Endodermal cell (in vitro differentiated cells): ENCODE measurements at regions not wholly inside any gene's neighbourhood (a gene's known extent, or its start where the extent isn't known, plus 50 kb on each side); places are given as distances from the start of the nearest gene placed in this dataset.
"Not testable (repeated sequence)": the region's sequence is repeated elsewhere in the genome, so short reads cannot be mapped to it uniquely, and the experiment has no call there.

Source experiments
- DNase-seq: peaks from one replicate; pipeline ENCODE4 v3.0.0-alpha.2; 2017
- H3K27ac ChIP-seq: 2 replicates; pipeline ENCODE4 v1.5.1; 2013; ENCODE audit warnings: mild to moderate bottlenecking, low read depth, low read length, moderate library complexity
- H3K27me3 ChIP-seq: 2 replicates; pipeline ENCODE4 v1.6.1; 2013; ENCODE audit warnings: mild to moderate bottlenecking, low read length, moderate library complexity; ENCODE audit not compliant: insufficient read depth, control insufficient read depth, poor library complexity, severe bottlenecking
- H3K36me3 ChIP-seq: 2 replicates; pipeline ENCODE4 v1.7.0; 2013; ENCODE audit warnings: mild to moderate bottlenecking, low read length, moderate library complexity; ENCODE audit not compliant: control insufficient read depth, insufficient read depth
- H3K4me1 ChIP-seq: one replicate; pipeline ENCODE4 v1.7.0; 2013; ENCODE audit warnings: low read length; ENCODE audit not compliant: control insufficient read depth, insufficient read depth
- H3K4me3 ChIP-seq: 2 replicates; pipeline ENCODE4 v1.5.1; 2013; ENCODE audit warnings: mild to moderate bottlenecking, low read length, moderate library complexity
- H3K9ac ChIP-seq: 2 replicates; pipeline ENCODE4 v1.6.1; 2013; ENCODE audit warnings: mild to moderate bottlenecking, low read length, moderate library complexity; ENCODE audit not compliant: poor library complexity, severe bottlenecking; ENCODE audit errors: extremely low read depth
- H3K9me3 ChIP-seq: 2 replicates; pipeline ENCODE4 v1.6.1; 2013; ENCODE audit warnings: mild to moderate bottlenecking, low read length, moderate library complexity; ENCODE audit not compliant: control insufficient read depth
- H3K27ac Mint-ChIP-seq: 2 replicates; pipeline ENCODE4 v1.8.0; 2020; ENCODE audit warnings: mixed read lengths
- H3K27me3 Mint-ChIP-seq: 2 replicates; pipeline ENCODE4 v1.8.0; 2021; ENCODE audit warnings: mild to moderate bottlenecking, mixed read lengths; ENCODE audit not compliant: insufficient read depth
- H3K36me3 Mint-ChIP-seq: 2 replicates; pipeline ENCODE4 v1.8.0; 2020; ENCODE audit warnings: low read depth, mixed read lengths
- H3K4me1 Mint-ChIP-seq: 2 replicates; pipeline ENCODE4 v1.8.0; 2020; ENCODE audit warnings: mixed read lengths
- H3K4me3 Mint-ChIP-seq: 2 replicates; pipeline ENCODE4 v1.8.0; 2020; ENCODE audit warnings: mild to moderate bottlenecking, moderate library complexity, mixed read lengths
- H3K9me3 Mint-ChIP-seq: 2 replicates; pipeline ENCODE4 v1.8.0; 2020; ENCODE audit warnings: mild to moderate bottlenecking, mixed read lengths
- CTCF ChIP-seq: fragments of 200-600 bp; sonication (generic); conservative IDR thresholded peaks from 2 replicates; pipeline ENCODE4 v1.5.0; 2021; ENCODE audit warnings: antibody characterized with exemption, mild to moderate bottlenecking
- WGBS, 2 experiments: methylation state at CpG; one replicate each; pipeline versions ENCODE4 v1.1.5 to v1.1.7; 2013; ENCODE audit warnings: missing lambda C conversion rate in 2 of 2, mixed read lengths in 1 of 2; ENCODE audit not compliant: insufficient coverage in 1 of 2, insufficient read length in 1 of 2; 5-methylcytosine and 5-hydroxymethylcytosine counted together

- Histone ChIP-seq H3K9ac (no peak overlapping the region), H3K27me3 (no peaks in the 10 kb centered on the region), H3K9me3 (no peaks in the 10 kb centered on the region), H3K36me3 (no peaks in the 10 kb centered on the region), H3K4me1 (peaks cover 5% of the 10 kb centered on the region), H3K27ac (no peak overlapping the region), H3K4me3 (peak overlapping the region; percentile 43)
- Mint-ChIP-seq H3K4me1 (peaks cover 9% of the 10 kb centered on the region), H3K36me3 (no peaks in the 10 kb centered on the region), H3K27ac (no peak overlapping the region), H3K27me3 (no peaks in the 10 kb centered on the region), H3K4me3 (no peak overlapping the region), H3K9me3 (peaks cover 2% of the 10 kb centered on the region)
- DNase-seq = no peak
- no peak for TF ChIP-seq CTCF
- 67 to 84% methylated on average over 1 to 3 of the region's 3 CpGs for WGBS, 2 experiments
Observed at GRCh38 chr3:153410517-153410916, 248.5 kb downstream of the RAP2B start.

GRCh38 chr3:153414982-153415381 lies 253.0 kb downstream of the RAP2B start:
- Mint-ChIP-seq H3K36me3 (no peaks in the 10 kb centered on the region), H3K4me1 (peaks cover 9% of the 10 kb centered on the region), H3K27me3 (no peaks in the 10 kb centered on the region), H3K27ac (no peak overlapping the region), H3K4me3 (no peak overlapping the region), H3K9me3 (peaks cover 10% of the 10 kb centered on the region)
- WGBS, 2 experiments = 100% methylated on average over 1 of the region's 2 CpGs
- Histone ChIP-seq H3K9me3 (no peaks in the 10 kb centered on the region), H3K36me3 (no peaks in the 10 kb centered on the region), H3K4me1 (peaks cover 5% of the 10 kb centered on the region), H3K4me3 (no peak overlapping the region), H3K9ac (no peak overlapping the region), H3K27ac (no peak overlapping the region), H3K27me3 (no peaks in the 10 kb centered on the region)
- no peak for TF ChIP-seq CTCF
- DNase-seq = no peak

- Histone ChIP-seq H3K4me1 (no peaks in the 10 kb centered on the region), H3K9ac (no peak overlapping the region), H3K9me3 (peaks cover 16% of the 10 kb centered on the region), H3K27ac (no peak overlapping the region), H3K36me3 (no peaks in the 10 kb centered on the region), H3K27me3 (no peaks in the 10 kb centered on the region), H3K4me3 (no peak overlapping the region)
- Mint-ChIP-seq H3K4me1 (no peaks in the 10 kb centered on the region), H3K4me3 (no peak overlapping the region), H3K27me3 (no peaks in the 10 kb centered on the region), H3K9me3 (peaks cover 27% of the 10 kb centered on the region), H3K36me3 (no peaks in the 10 kb centered on the region), H3K27ac (no peak overlapping the region)
- no peak for DNase-seq
- TF ChIP-seq CTCF = no peak
- WGBS, 2 experiments = 90 to 92% methylated on average over 1 to 4 of the region's 4 CpGs
Observed at GRCh38 chr3:153422314-153422713, 260.3 kb downstream of the RAP2B start.

- H3K36me3 Mint-ChIP-seq, H3K27ac ChIP-seq, H3K4me1 Mint-ChIP-seq, H3K4me1 ChIP-seq, DNase-seq, H3K36me3 ChIP-seq, H3K27me3 Mint-ChIP-seq, H3K4me3 ChIP-seq, H3K27me3 ChIP-seq, H3K27ac Mint-ChIP-seq, H3K9ac ChIP-seq, H3K4me3 Mint-ChIP-seq: not testable (repeated sequence)
- peaks cover 27% of the 10 kb centered on the region for H3K9me3 Mint-ChIP-seq
- peaks cover 16% of the 10 kb centered on the region for H3K9me3 ChIP-seq
Observed at GRCh38 chr3:153423820-153424219, 261.8 kb downstream of the RAP2B start.
